ENCODE measurements at regions not wholly inside any gene's neighbourhood (a gene's known extent, or its start where the extent isn't known, plus 50 kb on each side); places are given as distances from the start of the nearest gene placed in this dataset.

GRCh38 chr1:224486801-224487583 lies 52.4 kb upstream of the WDR26 start:
- TF ChIP-seq CTCF (IDR thresholded peaks at IDR 0.05) (no peak), POLR2A (IDR thresholded peaks at IDR 0.05) (no peak)

All from body of pancreas (tissue), 4 donors.